Osteoblast (primary cell): ENCODE measurements at regions not wholly inside any gene's neighbourhood (a gene's known extent, or its start where the extent isn't known, plus 50 kb on each side); places are given as distances from the start of the nearest gene placed in this dataset.

Experiments used
- DNase-seq: peaks from one replicate; pipeline ENCODE4 v3.0.0; 2011; ENCODE audit warnings: low spot score, mixed read lengths; ENCODE audit not compliant: insufficient read length; ENCODE audit errors: missing footprints
- H2AFZ ChIP-seq: 2 replicates; pipeline ENCODE4 v1.6.0; 2011; ENCODE audit warnings: mild to moderate bottlenecking, low read length
- H3K27ac ChIP-seq: 2 replicates; pipeline ENCODE4 v1.5.1; 2011; ENCODE audit warnings: mild to moderate bottlenecking, low read depth, low read length, moderate library complexity
- H3K27me3 ChIP-seq: 2 replicates; pipeline ENCODE4 v1.6.0; 2012; ENCODE audit warnings: mild to moderate bottlenecking, control low read depth, inconsistent platforms, low read length, moderate library complexity; ENCODE audit not compliant: insufficient read depth
- H3K36me3 ChIP-seq: 2 replicates; pipeline ENCODE4 v1.5.1; 2011; ENCODE audit warnings: mild to moderate bottlenecking, low read length, control low read depth, moderate library complexity; ENCODE audit not compliant: insufficient read depth
- H3K4me1 ChIP-seq: 2 replicates; pipeline ENCODE4 v1.5.1; 2011; ENCODE audit warnings: mild to moderate bottlenecking, low read length, control low read depth, moderate library complexity; ENCODE audit not compliant: insufficient read depth
- H3K4me2 ChIP-seq: 2 replicates; pipeline ENCODE4 v1.6.0; 2011; ENCODE audit warnings: mild to moderate bottlenecking, low read length; ENCODE audit not compliant: insufficient read depth
- H3K4me3 ChIP-seq: fragments of 200-600 bp; sonication (generic); 3 replicates; pipeline ENCODE4 v1.5.1; 2012; ENCODE audit warnings: mild to moderate bottlenecking, low read length, inconsistent platforms; ENCODE audit not compliant: insufficient read depth
- H3K79me2 ChIP-seq: 2 replicates; pipeline ENCODE4 v1.6.0; 2012; ENCODE audit warnings: mild to moderate bottlenecking, low read length, control low read depth, inconsistent platforms; ENCODE audit not compliant: insufficient read depth
- H3K9me3 ChIP-seq: 2 replicates; pipeline ENCODE4 v1.5.1; 2011; ENCODE audit warnings: low read depth, low read length, control low read depth
- H4K20me1 ChIP-seq: 2 replicates; pipeline ENCODE4 v1.6.0; 2012; ENCODE audit warnings: mild to moderate bottlenecking, low read length, control low read depth; ENCODE audit not compliant: insufficient read depth
- TF ChIP-seq, protein P1 (sequence below): IDR thresholded peaks from 2 replicates; pipeline ENCODE4 v1.5.1; 2011; ENCODE audit warnings: mild to moderate bottlenecking, low read depth, low read length, moderate library complexity; ENCODE audit errors: extremely low read depth

DNA sequence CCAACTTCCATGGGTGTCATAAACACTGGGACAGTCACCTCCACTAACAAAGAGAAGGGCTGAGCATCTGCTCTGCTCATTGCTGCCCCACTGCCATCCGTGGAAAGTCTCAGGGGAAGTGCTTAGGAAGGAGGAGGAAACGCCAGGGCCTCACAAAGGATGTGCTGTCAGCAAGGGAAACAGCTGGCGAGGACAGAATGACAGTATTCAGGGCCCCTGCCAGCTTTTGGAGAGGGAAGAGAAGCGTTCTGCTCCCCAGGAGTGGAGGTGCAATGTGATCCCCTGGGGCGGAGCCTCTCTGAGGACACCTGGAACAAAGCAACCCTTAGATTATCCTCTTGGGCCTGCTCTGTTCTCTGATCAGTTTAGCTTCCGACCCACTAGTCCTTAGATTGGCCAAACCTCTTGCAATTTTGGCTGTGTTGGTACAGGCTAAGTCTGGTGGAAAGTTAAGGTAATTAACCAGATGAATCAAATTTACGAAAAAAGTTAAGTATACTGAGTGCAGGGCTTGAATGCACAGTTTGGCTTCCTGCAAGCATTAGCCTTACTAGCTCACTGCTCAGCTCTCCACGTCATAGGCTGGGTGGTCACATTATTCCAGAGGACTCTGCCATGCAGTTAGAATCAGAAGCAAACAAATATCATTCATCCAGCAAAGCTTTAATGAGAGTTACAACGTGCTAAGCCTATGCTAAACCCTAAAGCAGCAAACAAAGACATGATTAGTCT, 170.2 kb upstream of the NFIA start:
- Histone ChIP-seq H3K4me2 (no peak overlapping the region), H3K36me3 (no peaks in the 10 kb centered on the region), H3K27ac (no peak overlapping the region), H2AFZ (no peak overlapping the region), H3K4me3 (no peak overlapping the region), H4K20me1 (no peaks in the 10 kb centered on the region), H3K79me2 (no peaks in the 10 kb centered on the region), H3K9me3 (no peaks in the 10 kb centered on the region), H3K27me3 (no peaks in the 10 kb centered on the region), H3K4me1 (no peaks in the 10 kb centered on the region)
- DNase-seq, result no peak
- TF ChIP-seq, protein P1, sequence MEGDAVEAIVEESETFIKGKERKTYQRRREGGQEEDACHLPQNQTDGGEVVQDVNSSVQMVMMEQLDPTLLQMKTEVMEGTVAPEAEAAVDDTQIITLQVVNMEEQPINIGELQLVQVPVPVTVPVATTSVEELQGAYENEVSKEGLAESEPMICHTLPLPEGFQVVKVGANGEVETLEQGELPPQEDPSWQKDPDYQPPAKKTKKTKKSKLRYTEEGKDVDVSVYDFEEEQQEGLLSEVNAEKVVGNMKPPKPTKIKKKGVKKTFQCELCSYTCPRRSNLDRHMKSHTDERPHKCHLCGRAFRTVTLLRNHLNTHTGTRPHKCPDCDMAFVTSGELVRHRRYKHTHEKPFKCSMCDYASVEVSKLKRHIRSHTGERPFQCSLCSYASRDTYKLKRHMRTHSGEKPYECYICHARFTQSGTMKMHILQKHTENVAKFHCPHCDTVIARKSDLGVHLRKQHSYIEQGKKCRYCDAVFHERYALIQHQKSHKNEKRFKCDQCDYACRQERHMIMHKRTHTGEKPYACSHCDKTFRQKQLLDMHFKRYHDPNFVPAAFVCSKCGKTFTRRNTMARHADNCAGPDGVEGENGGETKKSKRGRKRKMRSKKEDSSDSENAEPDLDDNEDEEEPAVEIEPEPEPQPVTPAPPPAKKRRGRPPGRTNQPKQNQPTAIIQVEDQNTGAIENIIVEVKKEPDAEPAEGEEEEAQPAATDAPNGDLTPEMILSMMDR, result no peak

DNA sequence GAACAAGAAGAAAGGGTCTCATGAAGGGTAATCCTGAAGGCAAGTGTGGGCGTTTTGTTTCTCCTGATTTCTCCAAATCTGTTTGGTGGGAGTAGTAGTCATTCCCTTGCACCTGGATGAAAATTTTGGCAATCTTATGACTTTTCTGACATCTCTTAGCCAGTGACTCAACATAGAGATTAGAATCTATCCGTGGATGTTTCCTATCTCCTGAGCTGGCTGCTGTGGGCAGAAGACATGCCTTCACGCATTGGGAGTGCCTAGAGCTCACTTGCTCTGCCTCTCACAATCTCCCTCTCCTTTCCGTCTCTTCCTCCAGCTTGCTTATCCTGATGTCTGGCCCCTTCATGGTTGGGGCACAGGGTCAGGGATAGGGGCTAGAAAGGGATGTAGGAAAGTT, 174.2 kb upstream of the NFIA start:
- no peaks in the 10 kb centered on the region for H3K9me3 ChIP-seq
- peak; percentile 1 for DNase-seq

DNA sequence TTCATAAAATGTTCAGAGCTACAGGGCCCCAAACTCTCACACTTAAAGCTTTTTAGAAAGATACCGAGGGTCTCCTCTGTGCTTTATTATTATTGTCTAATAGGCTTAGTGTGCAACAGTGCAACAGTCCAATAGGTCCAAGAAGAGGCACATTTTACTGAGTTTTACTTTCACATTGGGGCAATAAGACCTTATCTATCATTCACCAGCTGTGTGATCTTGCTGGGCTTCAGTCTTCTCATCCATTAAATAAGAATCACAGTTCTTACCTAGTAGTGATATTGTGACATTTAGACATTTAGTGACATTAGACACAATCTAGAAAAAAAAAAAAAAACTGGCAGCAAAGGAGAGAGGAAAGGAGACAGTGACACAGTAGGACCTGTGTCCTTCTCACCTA, 175.8 kb upstream of the NFIA start:
- Histone ChIP-seq H3K79me2 (no peaks in the 10 kb centered on the region), H3K27ac (no peak overlapping the region), H3K4me2 (no peak overlapping the region), H3K27me3 (no peaks in the 10 kb centered on the region), H3K9me3 (no peaks in the 10 kb centered on the region), H2AFZ (no peak overlapping the region), H3K4me3 (no peak overlapping the region), H4K20me1 (no peaks in the 10 kb centered on the region), H3K4me1 (peaks cover 22% of the 10 kb centered on the region), H3K36me3 (no peaks in the 10 kb centered on the region)
- TF ChIP-seq, protein P1, result no peak
- no peak for DNase-seq

More for the DNA sequence above, 174.2 kb upstream of the NFIA start:
- TF ChIP-seq, protein P1, result no peak
- H3K27ac ChIP-seq, result no peak overlapping the region
- no peaks in the 10 kb centered on the region for H3K27me3 ChIP-seq
- no peak overlapping the region for H3K4me3 ChIP-seq
- no peaks in the 10 kb centered on the region for H4K20me1 ChIP-seq
- H3K4me2 ChIP-seq, result no peak overlapping the region
- H2AFZ ChIP-seq, result no peak overlapping the region
- no peaks in the 10 kb centered on the region for H3K36me3 ChIP-seq
- H3K4me1 ChIP-seq, result peaks cover 20% of the 10 kb centered on the region
- H3K79me2 ChIP-seq, result no peaks in the 10 kb centered on the region

DNA sequence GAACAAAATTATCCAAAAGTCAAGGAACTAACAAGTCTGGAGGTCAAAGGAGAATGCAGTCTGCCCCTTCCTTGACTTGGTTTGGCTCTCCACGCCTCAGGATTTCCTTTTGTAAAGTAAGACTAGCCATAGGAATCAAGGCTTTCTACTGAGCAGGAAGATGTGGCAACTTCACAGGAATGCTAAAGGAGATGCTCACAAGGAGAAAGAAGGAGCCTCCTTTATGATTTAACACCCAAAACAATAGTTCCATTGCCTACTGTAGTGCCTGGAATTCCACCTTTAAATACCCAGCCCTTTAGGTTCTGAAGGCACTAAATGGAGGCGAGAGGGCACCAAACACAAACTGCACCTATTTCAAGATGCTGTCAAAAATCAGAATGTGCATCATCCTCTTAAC, 176.3 kb upstream of the NFIA start:
- Histone ChIP-seq H3K9me3 (no peaks in the 10 kb centered on the region), H3K27me3 (no peaks in the 10 kb centered on the region), H3K79me2 (no peaks in the 10 kb centered on the region), H3K36me3 (no peaks in the 10 kb centered on the region), H3K4me2 (no peak overlapping the region), H3K4me3 (no peak overlapping the region), H3K4me1 (peaks cover 22% of the 10 kb centered on the region), H4K20me1 (no peaks in the 10 kb centered on the region), H3K27ac (no peak overlapping the region), H2AFZ (no peak overlapping the region)
- no peak for DNase-seq
- TF ChIP-seq, protein P1, result no peak
